ENCODE measurements at regions not wholly inside any gene's neighbourhood (a gene's known extent, or its start where the extent isn't known, plus 50 kb on each side); places are given as distances from the start of the nearest gene placed in this dataset.

DNA sequence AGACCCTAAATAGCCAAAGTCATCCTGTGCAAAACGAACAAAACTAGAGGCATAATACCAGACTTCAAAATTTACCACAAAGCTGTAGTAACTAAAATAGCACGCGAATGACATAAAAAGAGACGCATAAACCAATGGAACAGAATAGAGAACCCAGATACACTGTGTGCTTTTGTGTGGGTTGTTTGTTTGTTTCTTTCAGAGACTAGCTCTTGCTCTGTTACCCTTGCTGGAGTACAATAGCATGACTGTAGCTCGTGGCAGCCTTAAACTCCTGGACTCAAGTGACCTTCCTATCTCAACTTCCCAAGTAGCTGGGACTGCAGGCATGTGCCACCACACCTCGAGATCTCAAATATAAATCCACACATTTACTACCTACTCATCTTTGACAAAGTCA lies 1314.6 kb upstream of the GBE1 start:
- no peak for DNase-seq

DNA sequence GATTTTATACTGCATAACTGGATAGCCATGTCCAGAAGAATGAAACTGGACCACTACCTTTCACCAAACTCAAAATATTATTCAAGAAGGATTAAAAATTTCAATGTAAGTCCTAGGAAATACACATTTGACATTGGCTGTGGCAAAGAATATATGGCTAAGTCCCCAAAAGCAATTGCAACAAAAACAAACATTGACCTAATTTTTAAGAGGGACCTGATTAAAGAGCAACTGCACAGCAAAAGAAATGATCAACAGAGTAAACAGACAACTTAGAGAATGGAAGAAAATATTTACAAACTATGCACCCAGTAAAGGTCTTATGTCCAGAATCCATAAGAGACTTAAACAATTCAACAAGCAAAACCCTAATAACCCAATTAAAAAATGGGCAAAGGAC lies 1313.0 kb upstream of the GBE1 start:
- no peak for DNase-seq

DNA sequence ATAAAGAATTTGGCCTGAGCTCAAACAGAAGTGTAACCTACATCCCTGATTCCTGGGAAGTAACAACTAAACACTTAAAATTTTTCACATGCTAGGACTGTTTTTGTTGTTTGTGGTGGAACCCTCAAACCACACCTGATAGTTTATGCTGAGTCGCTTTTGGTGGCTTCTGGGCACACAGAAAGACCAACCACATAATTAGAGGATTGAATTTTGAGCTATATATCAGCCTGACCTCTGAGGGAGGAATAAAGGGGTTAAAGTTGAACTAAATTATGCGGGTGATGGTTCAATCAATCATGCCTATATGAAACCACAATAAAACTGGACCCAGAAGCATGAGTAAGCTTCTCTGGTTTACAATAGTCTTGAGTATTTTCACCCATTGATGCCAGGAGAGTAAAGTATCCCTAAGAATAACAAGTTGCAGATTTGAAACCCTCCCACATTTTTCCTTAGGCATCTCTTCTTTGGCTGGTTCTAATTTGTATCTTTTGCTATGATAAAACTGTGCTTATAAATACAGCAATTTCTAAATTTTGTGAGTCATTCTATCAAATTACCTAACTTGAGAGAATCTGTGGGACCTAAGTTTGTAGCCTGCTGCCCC lies 1304.5 kb upstream of the GBE1 start:
- DNase-seq: no peak

DNA sequence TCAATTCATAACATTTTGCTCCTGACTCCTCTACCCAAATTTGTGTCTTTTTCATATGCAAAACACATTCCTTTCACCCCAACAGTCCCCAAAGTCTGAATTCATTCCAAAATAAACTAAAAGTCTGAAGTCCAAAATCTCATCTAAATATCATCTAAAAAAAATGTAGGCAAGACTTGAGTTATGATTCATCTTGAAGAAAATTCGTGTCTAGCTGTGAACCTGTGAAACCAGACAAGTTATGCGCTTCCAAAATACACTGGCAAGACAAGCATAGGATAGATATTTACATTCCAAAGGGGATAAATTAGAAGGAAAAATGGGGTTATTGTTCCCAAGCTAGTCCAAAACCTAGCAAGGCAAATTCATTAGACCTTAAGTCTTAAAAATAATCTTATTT lies 1302.0 kb upstream of the GBE1 start:
- DNase-seq: no peak

DNA sequence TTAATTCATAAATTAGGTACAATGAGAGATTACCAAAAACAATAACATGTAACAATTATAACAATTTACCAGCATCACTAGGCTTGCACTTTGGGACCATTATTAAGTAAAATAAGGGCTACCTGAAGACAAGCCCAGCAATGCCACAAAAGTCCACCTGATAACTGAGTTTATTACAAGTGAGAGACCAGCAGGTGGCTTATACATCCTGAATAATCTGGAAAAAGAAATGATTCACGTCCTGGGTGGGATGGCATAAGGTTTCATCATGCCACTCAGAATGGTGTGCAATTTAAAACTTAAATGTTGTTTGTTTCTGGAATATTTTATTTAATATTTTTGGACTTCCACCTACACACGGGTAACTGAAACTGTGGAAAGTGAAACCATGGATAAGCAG lies 1287.1 kb upstream of the GBE1 start:
- DNase-seq: no peak

DNA sequence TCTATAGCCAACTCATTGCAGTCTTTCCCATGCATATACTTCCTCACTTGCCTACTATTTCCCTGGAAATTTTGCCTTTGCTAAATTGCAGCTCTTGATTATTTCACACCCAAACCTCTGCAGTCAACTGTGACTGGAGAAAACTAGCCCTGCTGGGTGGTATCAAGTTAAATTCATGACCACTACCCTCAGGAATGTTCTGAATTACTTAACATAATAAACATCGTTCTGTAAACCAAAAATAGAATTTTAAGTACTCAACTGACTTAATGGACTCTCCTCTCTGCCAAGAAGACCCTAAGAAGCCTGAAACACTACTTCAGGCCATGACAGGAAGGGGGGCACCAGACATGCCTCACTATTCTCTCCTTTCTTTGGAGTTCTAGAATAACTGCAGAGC lies 1278.0 kb upstream of the GBE1 start:
- DNase-seq: no peak

DNA sequence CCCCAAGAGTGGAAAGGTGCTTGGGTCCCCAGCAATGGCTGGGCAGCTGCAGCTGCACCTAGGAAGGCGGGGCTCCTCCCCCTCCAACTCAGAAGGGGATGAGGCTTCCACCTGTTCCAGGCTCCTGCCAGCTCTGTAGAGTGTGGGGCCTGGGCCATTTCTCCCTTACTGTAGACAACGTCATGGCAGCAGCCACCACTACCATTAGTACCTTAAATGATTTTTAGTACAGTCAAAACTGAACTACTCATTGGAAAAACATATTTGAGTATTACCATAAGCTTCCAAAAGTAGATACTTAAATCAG lies 1274.2 kb upstream of the GBE1 start:
- no peak for DNase-seq

DNA sequence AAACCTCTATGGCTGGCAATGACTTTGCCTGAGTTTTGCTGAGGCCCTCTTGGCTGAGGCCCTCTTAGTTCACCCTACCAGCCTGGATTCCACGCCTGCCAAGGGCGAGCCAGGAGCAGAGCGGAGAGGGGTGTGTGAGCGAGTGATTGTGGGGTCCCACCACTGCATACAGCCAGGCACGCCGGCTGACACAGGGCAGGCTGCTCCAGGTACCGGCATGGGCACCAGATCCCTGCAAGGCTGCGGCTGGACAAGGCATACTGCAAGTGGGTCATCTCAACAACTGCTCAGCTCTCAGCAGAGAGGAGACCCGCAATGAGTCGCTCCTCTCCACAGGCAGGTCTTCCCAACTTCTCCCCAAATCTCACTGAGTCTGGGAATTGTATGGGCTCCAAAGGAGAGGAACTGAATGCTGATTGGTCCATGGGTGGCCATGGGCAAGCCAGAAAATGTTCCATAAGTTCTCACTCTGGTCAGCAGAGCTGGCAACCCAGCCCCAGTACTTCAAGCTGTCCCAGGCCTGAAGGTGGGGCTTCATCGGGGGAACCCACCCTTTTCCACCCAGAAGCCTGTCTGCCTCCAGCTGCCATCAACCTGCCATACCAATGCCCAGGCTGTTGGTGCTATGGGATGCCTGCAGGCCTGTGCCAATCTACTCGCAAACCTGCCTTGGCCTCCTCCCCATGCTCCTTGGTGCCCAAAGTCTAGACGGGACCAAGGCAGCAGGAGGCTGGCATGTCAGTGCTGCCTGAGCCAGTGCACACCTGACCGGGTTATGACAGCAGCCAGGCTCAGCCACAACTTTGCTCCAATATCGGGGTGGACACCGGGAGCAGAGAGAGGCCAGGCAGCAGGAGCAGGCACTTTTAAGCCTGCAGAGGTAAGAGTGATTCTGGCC lies 1273.6 kb upstream of the GBE1 start:
- DNase-seq: no peak

DNA sequence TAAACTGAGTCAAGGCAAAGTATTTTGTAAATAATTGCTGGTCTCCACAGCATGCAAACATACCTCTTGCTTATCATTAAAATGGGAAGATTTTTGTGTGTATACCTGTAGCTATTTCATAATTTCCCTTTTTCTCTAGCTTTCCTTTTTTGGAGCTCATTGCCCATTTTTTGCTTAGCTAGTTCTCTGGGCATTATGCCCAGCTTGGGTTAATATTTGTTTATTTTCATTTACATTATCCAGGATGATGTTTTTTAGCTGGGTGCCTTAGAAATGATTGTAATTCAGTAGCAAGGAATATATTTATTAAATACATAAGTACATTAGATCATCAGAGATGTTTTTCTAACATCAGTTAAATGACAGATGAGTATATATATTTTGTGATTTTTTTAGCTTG lies 1271.7 kb upstream of the GBE1 start:
- no peak for DNase-seq

DNA sequence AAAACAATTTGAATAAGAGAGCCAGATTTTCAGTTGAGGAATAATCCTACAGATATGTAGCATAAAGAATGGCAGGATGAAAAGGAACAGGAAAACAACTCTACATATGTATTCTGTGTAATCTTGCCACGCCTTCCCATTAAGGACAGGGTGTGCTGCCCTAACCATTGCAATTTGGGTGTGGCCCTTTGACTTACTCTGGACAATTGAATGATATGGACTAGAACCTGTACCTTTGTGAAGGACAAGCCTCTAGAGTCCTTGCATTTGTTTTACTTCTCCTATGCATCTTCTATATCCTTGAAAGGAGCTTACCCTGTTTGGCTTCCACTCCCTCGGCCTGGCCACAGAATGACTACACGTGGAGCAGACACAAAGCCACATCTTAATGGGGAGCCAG lies 1261.6 kb upstream of the GBE1 start:
- no peak for DNase-seq

DNA sequence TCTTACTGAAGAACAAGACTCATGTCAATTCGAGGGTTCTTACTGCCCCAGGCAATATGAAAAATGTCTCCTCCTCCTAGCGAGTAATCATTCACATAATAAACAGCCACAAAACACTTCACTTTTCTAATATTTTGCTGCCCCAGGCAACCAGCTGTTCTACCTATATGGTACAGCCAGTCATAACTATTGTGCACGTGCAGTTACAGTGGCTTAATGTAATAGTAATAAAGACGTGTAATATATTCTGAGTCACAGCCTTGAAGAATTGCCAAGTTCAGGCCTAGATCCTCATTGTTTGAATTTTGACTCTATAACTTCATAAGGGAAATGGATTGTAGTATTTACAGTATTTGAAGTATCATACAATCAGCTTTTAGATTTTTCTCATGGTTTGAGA lies 1250.0 kb upstream of the GBE1 start:
- no peak for DNase-seq

DNA sequence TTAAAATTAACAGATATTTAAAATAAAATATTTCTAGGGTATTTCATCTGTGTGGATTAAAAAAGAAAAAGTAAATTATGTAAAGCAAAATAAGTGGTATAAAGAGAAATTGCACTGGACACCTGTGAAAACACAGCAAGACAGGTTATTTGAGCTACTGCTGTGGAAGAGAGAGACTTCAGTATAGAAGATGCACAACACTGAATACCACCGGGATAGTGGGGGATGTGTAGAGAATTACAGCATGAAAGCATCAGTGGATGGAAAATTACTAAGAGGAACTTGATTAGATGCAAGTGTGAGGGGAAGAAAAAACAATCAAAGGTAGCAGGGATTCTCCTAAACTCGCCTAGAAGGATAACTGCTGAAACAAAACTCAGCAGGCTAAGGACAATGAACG lies 1242.5 kb upstream of the GBE1 start:
- no peak for DNase-seq

DNA sequence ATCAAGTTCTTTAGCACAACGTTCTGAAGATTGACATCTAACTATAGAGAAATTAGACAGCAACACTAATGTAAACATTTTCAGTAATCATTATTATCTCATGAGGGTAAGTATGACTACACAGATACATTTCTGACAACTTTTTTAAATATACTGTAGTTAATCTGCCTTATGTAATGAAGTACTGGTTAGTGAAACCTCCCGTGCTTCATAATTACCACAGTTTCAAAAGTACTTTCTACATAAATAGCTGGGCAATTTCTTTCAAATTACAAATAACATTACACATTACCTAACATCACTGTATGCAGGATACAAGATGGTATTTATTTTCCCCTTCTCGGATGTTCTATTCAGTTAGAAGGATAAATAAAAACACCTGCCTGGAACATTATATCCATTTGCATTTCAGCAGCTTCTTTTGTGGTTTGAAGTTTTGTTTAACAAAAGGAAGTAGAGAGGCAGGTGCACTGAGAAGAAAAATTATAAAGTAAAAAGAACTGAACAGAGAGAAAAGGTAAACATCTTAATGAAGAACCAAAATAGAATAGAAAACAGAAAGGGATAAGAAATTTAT lies 1241.5 kb upstream of the GBE1 start:
- no peak for DNase-seq

DNA sequence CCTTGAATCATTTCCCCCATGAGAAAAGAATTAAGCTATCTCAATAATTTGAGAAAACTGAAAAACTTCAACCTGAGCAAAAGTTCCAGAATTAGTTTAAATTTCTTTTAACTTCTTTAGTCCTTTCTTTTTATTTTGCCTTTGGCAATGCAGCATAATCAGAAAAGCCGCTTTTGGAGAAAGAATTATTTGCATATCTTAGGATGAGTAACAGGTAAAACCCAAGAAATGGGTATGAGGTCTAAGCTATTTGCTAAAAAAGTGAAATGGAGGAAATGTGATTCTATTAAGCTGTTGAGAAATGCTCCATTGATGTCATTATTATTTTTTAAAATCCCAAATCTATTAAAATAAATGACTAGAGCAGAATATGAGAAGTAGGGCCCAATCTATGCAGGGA lies 1238.3 kb upstream of the GBE1 start:
- DNase-seq: no peak

DNA sequence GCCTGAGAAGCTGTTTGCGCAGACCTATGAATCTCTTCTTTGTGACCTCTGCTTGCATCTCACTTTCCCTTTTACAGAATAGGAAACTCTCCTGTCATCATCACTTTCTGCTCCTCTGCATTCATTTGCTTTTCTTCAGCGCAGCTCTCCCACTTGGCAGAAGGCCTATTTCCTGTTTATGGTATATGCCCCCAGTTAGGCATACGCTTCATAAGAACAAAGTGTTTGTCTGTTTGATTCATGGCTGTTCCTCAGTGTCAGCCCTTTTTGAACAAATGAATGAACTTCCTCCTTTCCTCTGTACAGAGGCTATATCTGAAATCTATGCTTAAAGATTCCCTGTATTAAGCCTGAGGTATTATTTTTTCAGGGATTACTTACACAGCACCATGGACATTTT lies 1216.9 kb upstream of the GBE1 start:
- no peak for DNase-seq

DNA sequence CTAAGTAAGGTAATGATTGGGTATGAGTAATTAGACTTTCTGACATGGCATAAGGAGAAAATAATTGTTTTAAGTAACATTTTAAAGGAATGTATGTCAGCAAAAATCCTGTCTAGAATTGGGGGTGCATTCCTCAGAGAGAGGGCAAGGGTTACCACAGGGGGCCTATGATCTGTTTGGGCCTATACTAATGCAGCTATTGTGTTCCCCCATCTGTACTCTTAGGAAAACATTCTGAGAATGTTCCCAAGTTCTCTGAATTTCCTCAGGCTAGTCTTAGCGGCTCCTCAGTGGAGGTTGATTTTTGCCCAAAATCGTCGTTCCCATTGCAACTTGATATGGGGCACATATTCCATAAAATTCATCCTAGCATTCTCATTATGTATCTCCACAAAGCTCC lies 1216.4 kb upstream of the GBE1 start:
- DNase-seq: no peak

DNA sequence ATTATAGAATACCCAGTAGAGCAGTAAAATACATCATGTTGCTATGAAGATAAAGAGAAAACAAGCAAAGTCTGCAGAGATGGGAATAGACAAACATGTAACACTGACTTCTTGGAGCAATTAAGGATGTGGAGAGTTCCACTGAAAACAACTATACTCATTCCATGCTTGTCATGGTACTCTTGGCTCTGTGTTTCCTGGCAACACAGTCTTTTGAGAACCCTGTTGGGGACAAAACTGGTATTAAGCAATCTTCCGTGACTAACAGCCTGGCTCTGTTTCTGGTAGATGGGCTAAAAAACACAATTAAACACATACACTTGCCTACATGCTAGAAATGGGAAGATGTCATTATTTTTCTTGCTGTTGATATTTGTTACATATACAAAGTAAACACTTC lies 1212.3 kb upstream of the GBE1 start:
- no peak for DNase-seq

DNA sequence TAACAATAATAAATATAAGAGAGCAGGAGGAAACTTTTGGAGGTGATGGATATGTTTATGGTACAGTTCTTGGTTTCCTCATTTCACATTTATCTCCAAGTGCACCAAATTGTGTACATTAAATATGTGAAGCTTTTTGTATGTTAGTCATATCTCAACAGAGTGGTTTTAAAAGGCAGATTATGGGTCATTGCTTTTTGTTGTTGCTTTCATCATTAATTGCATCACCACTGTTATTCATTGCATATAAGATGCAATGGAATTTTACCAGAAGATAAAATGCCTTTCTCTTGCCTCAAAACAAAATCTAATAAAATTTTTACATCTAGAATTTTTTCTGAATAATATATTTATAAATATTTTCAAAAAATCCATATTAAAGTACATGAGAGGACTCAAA lies 1198.9 kb upstream of the GBE1 start:
- no peak for DNase-seq

DNA sequence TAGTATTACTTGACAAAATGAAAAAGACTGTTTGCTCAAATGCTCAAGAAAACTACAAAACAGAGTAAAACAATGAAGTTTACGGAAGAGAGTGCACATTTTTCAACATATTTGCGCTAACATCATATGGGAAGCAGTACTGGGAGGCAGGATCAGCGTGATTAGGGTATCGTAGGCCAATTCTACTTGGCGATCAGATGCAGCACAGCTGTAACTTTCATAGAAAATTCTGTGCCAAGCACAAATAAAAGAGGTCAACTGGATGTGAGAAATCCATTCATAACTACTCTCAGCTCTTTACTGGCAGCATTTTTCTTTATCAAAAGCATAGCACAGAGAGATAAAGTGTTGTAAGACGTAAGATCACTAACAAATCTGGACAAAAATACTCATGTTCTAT lies 1196.3 kb upstream of the GBE1 start:
- no peak for DNase-seq

DNA sequence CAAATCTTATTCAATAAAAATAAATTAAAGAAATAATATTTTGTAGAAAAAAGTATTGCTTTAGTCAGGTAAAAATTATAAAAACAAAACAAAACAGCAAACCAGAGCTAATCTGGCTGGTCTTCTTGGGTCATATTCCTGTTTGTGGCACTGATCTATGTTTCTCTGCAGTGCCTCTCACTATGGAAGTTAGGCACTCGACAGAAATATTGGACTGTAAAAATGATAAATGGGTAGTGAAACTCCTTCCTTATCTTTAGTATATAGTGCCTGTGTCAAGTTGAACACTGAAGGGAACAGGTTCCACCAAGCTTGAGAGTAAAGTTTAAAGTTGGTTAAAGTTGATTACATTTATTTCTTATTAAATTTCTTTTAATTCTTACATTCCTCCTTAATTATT lies 1195.6 kb upstream of the GBE1 start:
- DNase-seq: no peak

DNA sequence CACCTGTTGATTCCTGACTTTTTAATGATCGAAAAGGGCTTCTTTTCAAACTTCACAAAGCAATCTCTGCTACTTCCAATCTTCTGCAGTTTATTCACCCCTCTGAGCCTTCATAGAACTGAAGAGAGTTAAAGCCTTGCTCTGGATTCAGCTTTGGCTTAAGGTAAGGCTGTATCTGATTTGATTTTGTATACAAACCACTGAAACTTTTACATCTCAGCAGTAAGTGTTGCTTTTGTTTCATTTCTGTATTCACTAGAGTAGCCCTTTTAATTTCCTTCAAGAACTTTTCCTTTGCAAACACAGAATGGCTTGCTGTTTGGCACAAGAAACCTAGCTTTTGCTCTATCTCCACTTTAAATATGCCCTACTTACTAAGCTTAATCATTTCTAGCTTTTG lies 1193.0 kb upstream of the GBE1 start:
- DNase-seq: no peak

DNA sequence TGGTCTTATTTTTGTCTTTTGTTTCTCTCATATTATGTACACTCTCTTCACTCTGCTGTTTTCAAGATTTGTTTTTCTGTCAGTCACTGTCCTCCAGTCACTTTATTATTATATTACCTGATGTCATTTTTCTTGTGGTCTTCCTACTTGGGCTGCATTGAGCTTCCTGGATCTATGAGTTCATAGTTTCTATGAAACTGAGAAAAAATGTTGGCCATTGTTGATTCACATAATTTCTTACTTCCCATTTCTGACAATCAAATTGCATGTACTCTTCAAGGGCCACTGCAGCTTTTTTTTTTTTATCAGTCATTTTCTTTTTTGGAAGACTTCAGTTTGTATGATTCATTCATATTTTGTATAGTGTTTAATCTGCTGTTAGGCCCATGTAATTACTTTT lies 1180.6 kb upstream of the GBE1 start:
- DNase-seq: no peak

DNA sequence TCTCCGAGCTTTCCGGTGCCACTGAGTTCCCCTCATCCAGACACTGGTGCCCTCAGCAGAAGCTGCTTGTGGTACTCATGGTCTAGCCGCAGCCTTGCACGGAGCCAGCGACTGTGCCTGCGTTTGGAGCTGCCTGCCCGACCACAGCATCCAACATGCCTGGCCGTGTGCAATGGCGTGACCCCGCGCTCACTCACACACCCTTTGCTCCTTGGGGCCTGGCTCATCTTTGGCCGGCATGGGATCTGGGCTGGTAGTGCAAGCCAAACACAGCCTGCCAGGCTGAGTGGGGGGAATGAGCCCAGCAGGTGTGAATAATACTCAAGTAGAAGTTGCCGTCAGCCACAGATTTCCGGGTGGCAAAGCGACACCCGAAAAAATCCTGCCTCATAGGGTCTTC lies 1178.7 kb upstream of the GBE1 start:
- no peak for DNase-seq

DNA sequence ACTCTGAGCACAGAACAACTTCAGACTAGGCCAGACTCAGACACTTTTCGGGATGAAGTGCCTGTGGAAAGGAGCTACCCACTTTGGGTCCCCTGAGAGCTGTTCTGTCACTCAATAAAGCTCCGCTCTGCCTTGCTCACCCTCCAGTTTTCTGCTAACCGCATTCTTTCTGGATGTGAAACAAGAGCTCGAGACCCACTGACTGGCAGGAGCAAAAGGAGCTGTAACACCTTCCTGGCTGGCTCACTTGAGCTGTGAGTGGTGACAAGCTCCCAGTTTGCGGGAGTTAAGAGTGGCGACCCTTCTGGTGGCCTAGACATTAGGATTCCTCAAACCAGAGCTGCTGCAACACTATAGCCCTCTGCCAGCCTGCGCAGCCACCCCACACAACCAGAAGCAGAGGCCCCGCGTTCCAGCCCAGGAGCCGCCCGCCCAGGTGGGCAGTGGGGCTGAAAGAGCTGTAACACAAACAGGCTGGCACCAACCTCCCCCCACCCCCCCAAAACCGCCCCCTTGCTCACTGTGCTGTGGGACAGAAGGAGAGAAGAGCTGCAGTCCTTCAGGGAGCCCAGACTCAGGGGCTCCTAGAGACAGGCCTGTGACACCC lies 1178.1 kb upstream of the GBE1 start:
- DNase-seq: no peak

Measured in T-helper 9 cell (primary cell).